ENCODE measurements at regions not wholly inside any gene's neighbourhood (a gene's known extent, or its start where the extent isn't known, plus 50 kb on each side); places are given as distances from the start of the nearest gene placed in this dataset.
A peak's percentile ranks its signal among the peaks of the same experiment; 100 is the strongest.

- H3K9me3 Mint-ChIP-seq, result no peaks in the 10 kb centered on the region
- H3K4me3 Mint-ChIP-seq, result no peak overlapping the region
- H3K27me3 Mint-ChIP-seq (ENCODE audit: low read depth), result no peaks in the 10 kb centered on the region
- no peaks in the 10 kb centered on the region for H3K36me3 Mint-ChIP-seq (ENCODE audit: low read depth)
- H3K4me1 Mint-ChIP-seq, result peaks cover 22% of the 10 kb centered on the region
- TF ChIP-seq CTCF (IDR thresholded peaks at IDR 0.05; ENCODE audit: unreplicated experiment in 3 of 3), result no peak
- no peak overlapping the region for H3K27ac Mint-ChIP-seq
Measured at GRCh38 chr1:218699421-218699820, 354.3 kb downstream of the TGFB2 start.

- Mint-ChIP-seq H3K4me1 (peaks cover 22% of the 10 kb centered on the region), H3K27me3 (ENCODE audit: low read depth) (no peaks in the 10 kb centered on the region), H3K9me3 (no peaks in the 10 kb centered on the region), H3K4me3 (no peak overlapping the region), H3K27ac (no peak overlapping the region), H3K36me3 (ENCODE audit: low read depth) (no peaks in the 10 kb centered on the region)
- TF ChIP-seq CTCF (IDR thresholded peaks at IDR 0.05; ENCODE audit: unreplicated experiment in 3 of 3), result no peak
Measured at GRCh38 chr1:218699865-218700264, 354.7 kb downstream of the TGFB2 start.

GRCh38 chr1:218700666-218701065 lies 355.5 kb downstream of the TGFB2 start:
- H3K36me3 Mint-ChIP-seq (ENCODE audit: low read depth), result no peaks in the 10 kb centered on the region
- H3K4me3 Mint-ChIP-seq, result no peak overlapping the region
- TF ChIP-seq CTCF (IDR thresholded peaks at IDR 0.05; ENCODE audit: unreplicated experiment in 3 of 3), result no peak
- no peaks in the 10 kb centered on the region for H3K27me3 Mint-ChIP-seq (ENCODE audit: low read depth)
- H3K9me3 Mint-ChIP-seq, result no peaks in the 10 kb centered on the region
- H3K4me1 Mint-ChIP-seq, result peaks cover 21% of the 10 kb centered on the region
- no peak overlapping the region for H3K27ac Mint-ChIP-seq

DNA sequence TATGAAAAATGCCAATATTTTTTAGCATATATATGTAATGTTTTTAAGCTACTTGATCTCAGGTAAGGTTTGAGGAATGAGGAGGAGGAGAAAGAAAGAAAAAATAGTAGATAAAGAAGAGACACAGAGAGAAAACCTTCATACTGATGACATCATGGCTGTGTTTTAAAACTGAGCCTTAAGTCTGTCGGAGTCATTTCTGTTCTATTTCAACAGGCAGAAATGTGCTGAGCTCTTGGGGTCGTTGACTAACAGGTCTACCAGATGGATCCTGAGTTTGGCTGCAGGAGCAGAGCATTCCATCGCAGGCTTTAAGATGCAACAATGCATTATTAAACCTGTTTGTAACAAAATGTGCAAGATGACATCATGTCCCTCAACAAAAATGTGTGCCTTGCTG lies 356.0 kb downstream of the TGFB2 start:
- no peak for TF ChIP-seq CTCF (IDR thresholded peaks at IDR 0.05; ENCODE audit: unreplicated experiment in 3 of 3)

DNA sequence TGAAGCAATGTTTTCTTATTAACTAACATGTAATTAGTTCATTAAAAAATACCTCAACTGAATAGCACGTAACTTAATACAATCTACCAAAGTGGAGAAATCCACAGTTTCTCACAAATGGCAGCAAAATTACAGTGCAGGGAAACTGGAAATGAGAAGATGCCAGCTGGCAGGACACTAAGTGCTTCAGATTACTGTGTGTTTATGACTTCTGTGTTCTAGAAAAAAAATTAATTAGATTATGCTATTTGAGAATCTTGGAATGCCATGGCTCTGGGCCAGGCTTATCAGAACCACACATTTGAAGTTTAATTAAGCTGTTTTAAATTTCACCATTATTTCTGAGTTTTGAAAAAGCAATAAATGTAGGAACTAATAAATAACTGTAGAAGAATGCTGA lies 357.6 kb downstream of the TGFB2 start:
- no peaks in the 10 kb centered on the region for H3K9me3 Mint-ChIP-seq
- peak overlapping the region in 1 of 3 experiments; percentile 77 for H3K27ac Mint-ChIP-seq
- no peaks in the 10 kb centered on the region for H3K27me3 Mint-ChIP-seq (ENCODE audit: low read depth)

More for the DNA sequence above, 356.0 kb downstream of the TGFB2 start:
- no peaks in the 10 kb centered on the region for H3K27me3 Mint-ChIP-seq (ENCODE audit: low read depth)
- H3K4me1 Mint-ChIP-seq, result peaks cover 20% of the 10 kb centered on the region
- no peak overlapping the region for H3K27ac Mint-ChIP-seq
- H3K4me3 Mint-ChIP-seq, result no peak overlapping the region
- H3K36me3 Mint-ChIP-seq (ENCODE audit: low read depth), result no peaks in the 10 kb centered on the region
- no peaks in the 10 kb centered on the region for H3K9me3 Mint-ChIP-seq

More for the DNA sequence above, 357.6 kb downstream of the TGFB2 start:
- no peaks in the 10 kb centered on the region for H3K36me3 Mint-ChIP-seq (ENCODE audit: low read depth)
- peaks cover 22% of the 10 kb centered on the region for H3K4me1 Mint-ChIP-seq
- no peak for TF ChIP-seq CTCF (IDR thresholded peaks at IDR 0.05; ENCODE audit: unreplicated experiment in 3 of 3)
- no peak overlapping the region for H3K4me3 Mint-ChIP-seq

All from nephron (organoid).